ENCODE measurements at regions not wholly inside any gene's neighbourhood (a gene's known extent, or its start where the extent isn't known, plus 50 kb on each side); places are given as distances from the start of the nearest gene placed in this dataset.
A peak's percentile ranks its signal among the peaks of the same experiment; 100 is the strongest.

- DNase-seq (ENCODE audit: low spot score) = no peak
These were observed 94.7 kb upstream of the CDH6 start for GRCh38 chr5:31098811-31099210.

DNA sequence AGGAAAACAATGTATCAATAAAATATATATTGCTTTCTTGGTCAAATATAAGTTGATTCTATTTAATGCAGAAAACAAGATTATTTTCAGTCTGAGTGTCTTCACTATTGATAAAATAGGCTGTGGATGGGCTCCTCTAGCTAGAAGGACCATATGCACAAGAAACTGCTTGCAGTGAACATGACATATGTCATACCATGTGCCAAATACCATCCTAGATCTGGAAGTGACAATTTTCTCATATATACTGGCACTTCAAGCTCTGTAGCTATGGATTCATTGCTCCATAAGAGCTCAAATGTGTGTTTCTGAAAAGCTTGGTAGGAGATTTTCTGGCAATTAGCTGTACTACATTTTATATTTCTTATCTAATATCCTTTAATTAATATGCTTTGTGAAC, 95.6 kb upstream of the CDH6 start:
- DNase-seq (ENCODE audit: low spot score) = no peak

- peak; percentile 16 for DNase-seq (ENCODE audit: low spot score)
These were observed 97.1 kb upstream of the CDH6 start for GRCh38 chr5:31096238-31096865.

GRCh38 chr5:31095796-31096195, 97.7 kb upstream of the CDH6 start:
- no peak for DNase-seq (ENCODE audit: low spot score)

DNA sequence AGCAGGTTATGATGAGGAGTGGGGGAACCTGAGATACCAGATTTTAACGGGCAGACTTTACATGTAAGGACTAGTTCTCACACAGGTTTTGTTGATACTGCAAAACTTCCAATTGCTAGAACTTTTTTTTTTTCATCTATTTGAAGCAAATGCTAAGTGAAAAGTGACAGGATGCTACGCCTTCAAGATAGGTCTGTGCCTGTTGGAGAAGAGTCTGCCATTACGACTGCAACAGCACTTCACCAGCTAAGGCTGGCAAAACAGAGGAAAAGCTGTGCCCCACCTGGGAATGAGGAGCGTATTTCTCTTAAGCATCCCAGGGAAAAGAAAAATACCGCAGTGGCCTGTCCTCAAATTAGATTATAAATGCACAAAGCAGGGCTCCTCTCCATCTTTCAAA, 102.0 kb upstream of the CDH6 start:
- DNase-seq (ENCODE audit: low spot score) = peak; percentile 7

- DNase-seq (ENCODE audit: low spot score) = no peak
These were observed 103.0 kb upstream of the CDH6 start for GRCh38 chr5:31090467-31090866.

- no peak for DNase-seq (ENCODE audit: low spot score)
These were observed 106.6 kb upstream of the CDH6 start for GRCh38 chr5:31086839-31087415.

- no peak for DNase-seq (ENCODE audit: low spot score)
These were observed 108.6 kb upstream of the CDH6 start for GRCh38 chr5:31084871-31085270.

DNA sequence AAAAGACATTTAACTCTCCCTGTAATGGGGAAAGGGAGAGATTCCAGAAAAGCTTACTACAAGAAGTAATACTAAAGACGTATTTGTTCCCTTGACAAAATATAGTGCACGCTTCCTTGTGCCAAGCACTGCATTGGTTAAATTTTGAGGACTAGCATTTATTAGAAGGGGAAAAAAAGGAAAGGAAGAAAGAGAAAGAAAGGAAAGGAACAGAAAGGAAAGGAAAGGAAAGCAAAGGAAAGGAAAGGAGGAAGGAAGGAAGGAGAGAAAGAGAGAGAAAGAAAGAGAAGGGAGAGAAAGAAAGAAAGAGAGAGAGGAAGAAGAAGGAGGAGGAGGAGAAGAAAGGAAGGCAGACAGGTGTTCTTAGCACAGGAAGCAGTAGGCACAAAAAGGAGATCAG, 110.1 kb upstream of the CDH6 start:
- no peak for DNase-seq (ENCODE audit: low spot score)

GRCh38 chr5:31079668-31080067, 113.8 kb upstream of the CDH6 start:
- DNase-seq (ENCODE audit: low spot score) = no peak

GRCh38 chr5:31078956-31079355, 114.5 kb upstream of the CDH6 start:
- no peak for DNase-seq (ENCODE audit: low spot score)

- DNase-seq (ENCODE audit: low spot score) = no peak
These were observed 117.5 kb upstream of the CDH6 start for GRCh38 chr5:31075981-31076380.

DNA sequence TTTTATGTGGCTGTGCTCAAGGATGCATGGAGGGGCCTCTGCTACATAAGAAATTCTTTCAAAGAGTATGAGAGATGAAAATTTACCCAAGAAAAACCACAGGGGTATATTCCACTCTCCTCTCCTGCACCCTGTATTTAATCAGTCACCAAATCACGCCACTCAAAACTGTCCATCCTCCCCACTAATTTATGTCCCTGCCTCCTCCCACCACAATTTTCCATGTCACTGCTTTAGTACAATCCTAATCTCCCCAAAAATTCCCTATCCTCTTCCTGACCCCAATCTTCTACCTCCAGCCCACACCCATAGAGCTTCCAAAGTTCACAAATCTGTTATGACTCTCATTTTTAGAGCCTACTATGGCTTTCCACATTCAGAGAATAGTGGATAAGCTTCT, 125.2 kb upstream of the CDH6 start:
- no peak for DNase-seq (ENCODE audit: low spot score)

- peak; percentile 51 for DNase-seq (ENCODE audit: low spot score)
These were observed 126.7 kb upstream of the CDH6 start for GRCh38 chr5:31066655-31067328.

DNA sequence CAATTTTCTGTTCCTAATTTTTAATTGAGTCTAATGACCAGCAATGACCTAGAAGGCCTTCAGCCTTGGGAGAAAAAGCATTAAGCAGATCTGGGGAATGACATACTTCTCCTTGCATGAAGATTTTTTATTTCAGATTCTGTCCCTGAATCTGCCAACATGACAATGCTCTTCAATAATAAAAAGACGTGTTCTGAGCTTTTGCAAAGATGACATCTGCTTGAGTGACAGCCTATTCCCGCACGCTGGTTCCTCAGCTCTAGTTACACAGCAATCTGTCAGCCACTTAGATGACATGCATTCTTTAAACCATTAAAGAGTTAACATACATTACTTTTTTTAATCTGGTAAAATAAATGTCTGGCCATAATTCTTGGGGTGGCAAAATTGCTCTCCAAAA, 129.3 kb upstream of the CDH6 start:
- DNase-seq (ENCODE audit: low spot score) = no peak

DNA sequence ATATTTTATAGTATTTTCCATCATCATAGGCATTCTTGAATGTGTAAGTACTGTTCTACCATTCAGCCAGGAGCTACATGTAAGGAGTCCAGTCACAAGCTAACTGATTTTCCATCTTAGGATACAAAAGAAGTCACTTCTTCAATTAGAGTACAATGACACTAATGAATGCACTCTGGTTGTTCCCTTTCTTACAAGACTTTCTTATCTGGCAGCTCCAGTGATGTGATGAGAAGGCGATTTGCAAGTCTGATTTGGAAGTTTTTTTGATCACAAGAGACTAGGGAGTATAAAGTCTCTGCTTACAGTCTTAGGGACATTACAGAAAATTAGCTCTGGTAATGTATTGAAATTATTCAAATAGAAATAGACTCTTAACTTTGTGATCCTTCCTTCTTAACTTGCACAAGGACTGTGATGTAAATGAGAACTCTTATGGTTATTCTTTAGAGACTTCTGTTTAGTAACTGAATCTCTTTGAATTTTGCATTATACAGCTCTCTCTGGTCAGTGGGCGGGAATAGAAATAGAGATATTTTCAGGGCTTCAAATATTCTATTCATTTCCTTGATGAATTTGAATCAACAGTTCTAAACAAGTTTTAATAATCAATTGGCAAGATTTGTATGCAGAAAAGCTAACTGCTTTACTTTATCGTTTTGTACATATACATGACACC, 130.4 kb upstream of the CDH6 start:
- DNase-seq (ENCODE audit: low spot score) = no peak

GRCh38 chr5:31059889-31060288, 133.6 kb upstream of the CDH6 start:
- no peak for DNase-seq (ENCODE audit: low spot score)

DNA sequence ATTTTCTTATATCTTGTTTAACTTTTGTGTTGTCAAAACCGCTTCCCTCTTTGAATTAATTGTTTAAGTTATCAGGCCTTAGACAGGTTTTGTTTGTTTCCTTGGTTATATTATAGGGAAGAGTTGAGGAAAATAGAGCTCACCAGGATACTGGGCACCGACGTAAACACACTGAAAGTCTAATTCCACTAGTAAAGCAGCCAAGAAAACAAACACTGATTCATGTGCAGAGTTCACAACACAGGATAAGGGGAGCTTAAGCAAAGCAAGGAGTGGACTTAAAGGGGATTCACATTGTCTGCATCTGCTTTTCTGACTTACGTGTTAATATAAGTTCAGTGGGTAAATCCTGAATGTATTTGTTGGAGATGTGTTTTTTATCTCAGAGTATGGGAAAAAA, 139.0 kb upstream of the CDH6 start:
- peak; percentile 80 for DNase-seq (ENCODE audit: low spot score)

- no peak for DNase-seq (ENCODE audit: low spot score)
These were observed 140.4 kb upstream of the CDH6 start for GRCh38 chr5:31052937-31053658.

GRCh38 chr5:31051316-31051715, 142.2 kb upstream of the CDH6 start:
- no peak for DNase-seq (ENCODE audit: low spot score)

DNA sequence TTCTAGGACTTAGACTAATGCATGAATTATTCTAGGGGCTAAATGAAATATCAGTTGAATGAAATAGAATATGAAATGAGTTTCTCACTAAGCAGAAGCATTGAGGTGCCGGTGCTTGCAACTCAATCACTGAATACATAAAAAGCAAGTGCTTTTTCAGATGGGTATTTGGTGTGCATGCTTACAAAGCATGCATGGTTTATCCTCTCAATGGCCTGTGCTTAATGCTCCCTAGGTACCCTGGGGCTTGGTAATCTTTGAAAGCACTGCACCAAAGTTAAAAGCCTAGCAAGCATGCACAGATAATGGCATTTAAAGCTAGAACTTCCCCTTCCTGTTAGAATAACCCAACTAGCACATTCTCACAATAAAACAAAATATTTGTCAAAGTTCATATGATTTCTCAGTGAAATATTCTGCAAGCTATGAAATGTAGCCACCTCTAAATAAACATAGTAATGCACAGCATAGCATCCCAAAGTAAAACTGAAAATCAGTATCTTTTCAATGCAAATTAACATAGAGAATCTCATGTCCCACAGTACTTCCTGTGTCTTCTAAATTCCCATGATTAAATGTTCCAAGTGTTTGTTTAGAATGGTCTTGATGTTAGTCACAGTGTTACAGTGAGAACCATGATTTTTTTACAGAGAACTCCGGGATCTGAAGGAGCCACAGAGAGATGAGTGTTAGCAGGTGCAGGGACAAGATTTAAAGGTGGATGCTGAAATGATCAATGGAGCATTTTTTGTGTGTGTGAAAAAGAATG, 143.4 kb upstream of the CDH6 start:
- DNase-seq (ENCODE audit: low spot score) = no peak
